ENCODE measurements at regions not wholly inside any gene's neighbourhood (a gene's known extent, or its start where the extent isn't known, plus 50 kb on each side); places are given as distances from the start of the nearest gene placed in this dataset.

- Histone ChIP-seq H3K9me3 (no peaks in the 10 kb centered on the region), H3K36me3 (no peaks in the 10 kb centered on the region), H3K4me3 (no peak overlapping the region), H3K27me3 (no peaks in the 10 kb centered on the region), H3K4me1 (no peaks in the 10 kb centered on the region), H3K27ac (no peak overlapping the region)
- no peak for TF ChIP-seq POLR2A (IDR thresholded peaks at IDR 0.05)
- no peak for TF ChIP-seq CTCF (IDR thresholded peaks at IDR 0.05 in 4 of 5, conservative IDR thresholded peaks at IDR 0.05 in 1 of 5)
- ATAC-seq (no peak), DNase-seq (no peak)
- in situ Hi-C loops (cut with MboI; ENCODE audit: low sequenced_read_pairs in 4 of 4) = no loop called here
- intact Hi-C loops (cut with DNase I; ENCODE audit: low total_unique reads) = no loop called here
Observed at GRCh38 chr1:82755191-82755590, 954.5 kb downstream of the ADGRL2 start.

GRCh38 chr1:82752046-82752445, 951.3 kb downstream of the ADGRL2 start:
- Histone ChIP-seq H3K27me3 (no peaks in the 10 kb centered on the region), H3K36me3 (no peaks in the 10 kb centered on the region), H3K4me1 (no peaks in the 10 kb centered on the region), H3K9me3 (no peaks in the 10 kb centered on the region), H3K4me3 (no peak overlapping the region), H3K27ac (no peak overlapping the region)
- no peak for ATAC-seq
- no peak for TF ChIP-seq POLR2A (IDR thresholded peaks at IDR 0.05)
- TF ChIP-seq CTCF (IDR thresholded peaks at IDR 0.05 in 4 of 5, conservative IDR thresholded peaks at IDR 0.05 in 1 of 5) = no peak
- intact Hi-C loops (cut with DNase I; ENCODE audit: low total_unique reads) = no loop called here
- DNase-seq = no peak
- in situ Hi-C loops (cut with MboI; ENCODE audit: low sequenced_read_pairs in 4 of 4) = no loop called here

- in situ Hi-C loops (cut with MboI; ENCODE audit: low sequenced_read_pairs in 4 of 4) = no loop called here
- Histone ChIP-seq H3K9me3 (no peaks in the 10 kb centered on the region), H3K4me3 (no peak overlapping the region), H3K27me3 (no peaks in the 10 kb centered on the region), H3K27ac (no peak overlapping the region), H3K4me1 (no peaks in the 10 kb centered on the region), H3K36me3 (no peaks in the 10 kb centered on the region)
- no peak for TF ChIP-seq POLR2A (IDR thresholded peaks at IDR 0.05)
- no peak for TF ChIP-seq CTCF (IDR thresholded peaks at IDR 0.05 in 4 of 5, conservative IDR thresholded peaks at IDR 0.05 in 1 of 5)
- DNase-seq = no peak
- intact Hi-C loops (cut with DNase I; ENCODE audit: low total_unique reads) = no loop called here
- no peak for ATAC-seq
Observed at GRCh38 chr1:82733645-82734044, 932.9 kb downstream of the ADGRL2 start.

GRCh38 chr1:82731216-82731615, 930.5 kb downstream of the ADGRL2 start:
- intact Hi-C loops (cut with DNase I; ENCODE audit: low total_unique reads) = no loop called here
- in situ Hi-C loops (cut with MboI; ENCODE audit: low sequenced_read_pairs in 4 of 4) = no loop called here
- H3K4me3 ChIP-seq = no peak overlapping the region
- H3K4me1 ChIP-seq = no peaks in the 10 kb centered on the region
- H3K27me3 ChIP-seq = no peaks in the 10 kb centered on the region
- TF ChIP-seq POLR2A (IDR thresholded peaks at IDR 0.05) (no peak), CTCF (IDR thresholded peaks at IDR 0.05 in 4 of 5, conservative IDR thresholded peaks at IDR 0.05 in 1 of 5) (no peak)
- no peaks in the 10 kb centered on the region for H3K9me3 ChIP-seq
- DNase-seq (no peak), ATAC-seq (no peak)
- H3K36me3 ChIP-seq = no peaks in the 10 kb centered on the region
- H3K27ac ChIP-seq = no peak overlapping the region

- in situ Hi-C loops (cut with MboI; ENCODE audit: low sequenced_read_pairs in 4 of 4) = no loop called here
- intact Hi-C loops (cut with DNase I; ENCODE audit: low total_unique reads) = no loop called here
- ATAC-seq = no peak
Observed at GRCh38 chr1:82728206-82728605, 927.5 kb downstream of the ADGRL2 start.

More at GRCh38 chr1:82728206-82728605, 927.5 kb downstream of the ADGRL2 start:
- no peak for DNase-seq
- TF ChIP-seq POLR2A (IDR thresholded peaks at IDR 0.05) (no peak), CTCF (IDR thresholded peaks at IDR 0.05 in 4 of 5, conservative IDR thresholded peaks at IDR 0.05 in 1 of 5) (no peak)
- Histone ChIP-seq H3K4me1 (no peaks in the 10 kb centered on the region), H3K27me3 (no peaks in the 10 kb centered on the region), H3K9me3 (no peaks in the 10 kb centered on the region), H3K4me3 (no peak overlapping the region), H3K27ac (no peak overlapping the region), H3K36me3 (no peaks in the 10 kb centered on the region)

All from gastrocnemius medialis (tissue), 4 donors.